NCI-H69 (cell line): ENCODE measurements at regions not wholly inside any gene's neighbourhood (a gene's known extent, or its start where the extent isn't known, plus 50 kb on each side); places are given as distances from the start of the nearest gene placed in this dataset.

Experiments
- DNase-seq: peaks from one replicate; lab custom pipeline; 2025; lab: John Stamatoyannopoulos, UW

- peak; percentile 26 for DNase-seq
Observed at GRCh38 chr2:188050726-188051125, 240.9 kb upstream of the GULP1 start.

- no peak for DNase-seq
Observed at GRCh38 chr2:188051706-188052105, 240.0 kb upstream of the GULP1 start.

GRCh38 chr2:188065386-188065785, 226.3 kb upstream of the GULP1 start:
- DNase-seq, result no peak

- no peak for DNase-seq
Observed at GRCh38 chr2:188068093-188068492, 223.6 kb upstream of the GULP1 start.

GRCh38 chr2:188076149-188077056, 215.3 kb upstream of the GULP1 start:
- DNase-seq, result no peak

GRCh38 chr2:188077757-188078156, 213.9 kb upstream of the GULP1 start:
- no peak for DNase-seq

GRCh38 chr2:188078534-188078933, 213.1 kb upstream of the GULP1 start:
- peak; percentile 77 for DNase-seq

GRCh38 chr2:188079196-188079595, 212.5 kb upstream of the GULP1 start:
- DNase-seq, result peak; percentile 5

- no peak for DNase-seq
Observed at GRCh38 chr2:188085421-188085820, 206.3 kb upstream of the GULP1 start.

GRCh38 chr2:188089901-188090300, 201.8 kb upstream of the GULP1 start:
- DNase-seq, result peak; percentile 57

- peak; percentile 55 for DNase-seq
Observed at GRCh38 chr2:188091220-188091619, 200.5 kb upstream of the GULP1 start.

- DNase-seq, result no peak
Observed at GRCh38 chr2:188092734-188093133, 198.9 kb upstream of the GULP1 start.

- DNase-seq, result no peak
Observed at GRCh38 chr2:188096910-188097309, 194.8 kb upstream of the GULP1 start.

GRCh38 chr2:188102881-188103280, 188.8 kb upstream of the GULP1 start:
- no peak for DNase-seq

GRCh38 chr2:188114014-188114413, 177.7 kb upstream of the GULP1 start:
- peak; percentile 46 for DNase-seq

- DNase-seq, result no peak
Observed at GRCh38 chr2:188117706-188118105, 174.0 kb upstream of the GULP1 start.

GRCh38 chr2:188118431-188118830, 173.2 kb upstream of the GULP1 start:
- no peak for DNase-seq

GRCh38 chr2:188119112-188119838, 172.4 kb upstream of the GULP1 start:
- peak; percentile 0 for DNase-seq

- DNase-seq, result no peak
Observed at GRCh38 chr2:188122985-188123384, 168.7 kb upstream of the GULP1 start.

- DNase-seq, result no peak
Observed at GRCh38 chr2:188129677-188130076, 162.0 kb upstream of the GULP1 start.

- DNase-seq, result peak; percentile 27
Observed at GRCh38 chr2:188130317-188130716, 161.4 kb upstream of the GULP1 start.

GRCh38 chr2:188131281-188131680, 160.4 kb upstream of the GULP1 start:
- DNase-seq, result no peak

- peak; percentile 88 for DNase-seq
Observed at GRCh38 chr2:188132385-188132784, 159.3 kb upstream of the GULP1 start.
